Ovary (tissue), 3 donors: ENCODE measurements at regions not wholly inside any gene's neighbourhood (a gene's known extent, or its start where the extent isn't known, plus 50 kb on each side); places are given as distances from the start of the nearest gene placed in this dataset.

Experiments used
- EP300 ChIP-seq: sonication (generic); formaldehyde crosslinking; IDR thresholded peaks from one replicate; pipeline ENCODE4 v1.6.1; 2017; ENCODE audit warnings: antibody characterized with exemption
- POLR2A ChIP-seq: fragments of 450-650 bp; IDR thresholded peaks from one replicate; pipeline ENCODE4 v1.6.1; 2017; ENCODE audit warnings: antibody characterized with exemption, mild to moderate bottlenecking, moderate library complexity
- TF ChIP-seq, protein P1 (sequence below), 3 donors: fragments of 450-650 bp in 2 of 3; fragments of 200-600 bp in 1 of 3; IDR thresholded peaks; one replicate each; pipeline versions ENCODE4 v1.5.1 to v1.8.0; 2016 to 2022; ENCODE audit warnings: antibody characterized with exemption in 3 of 3, mild to moderate bottlenecking in 1 of 3
- donor health status: DM: no; HTN: no; CAD: no.

DNA sequence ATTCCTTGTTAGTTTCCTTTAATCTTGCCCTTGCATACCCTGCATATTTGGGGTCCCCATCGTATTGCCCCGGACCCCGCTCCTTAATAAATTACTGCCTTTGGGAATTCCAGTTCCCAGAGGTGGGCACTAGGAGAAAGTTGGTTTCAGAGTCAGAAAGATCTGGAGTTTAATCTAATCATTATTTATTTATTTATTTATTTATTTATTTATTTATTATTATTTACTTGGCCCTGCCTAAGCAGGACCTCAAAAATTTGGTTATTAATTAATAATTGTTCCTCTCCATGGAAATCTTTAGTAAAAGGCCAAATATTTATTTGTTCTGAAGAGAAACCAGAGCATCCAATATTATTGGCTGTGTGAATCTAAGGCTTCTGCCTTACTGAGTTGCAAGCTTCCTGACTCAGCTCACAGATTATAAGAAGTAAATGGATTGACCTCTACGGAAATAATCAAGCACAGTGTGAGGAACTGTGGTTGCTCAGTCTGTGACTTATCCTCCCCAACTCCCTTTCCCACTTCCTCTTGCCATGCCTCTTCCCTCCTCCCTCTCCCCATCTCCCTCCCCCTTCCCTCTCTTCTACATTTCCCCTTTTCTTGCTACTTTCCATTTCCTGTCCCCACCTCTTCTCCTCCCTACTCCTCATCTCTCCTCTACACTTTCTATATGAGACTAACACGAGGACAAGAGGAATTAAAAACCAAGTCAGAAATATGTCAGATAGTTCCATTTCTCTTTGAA is 61.5 kb upstream of the AP1S2 start:
- TF ChIP-seq, protein P1, sequence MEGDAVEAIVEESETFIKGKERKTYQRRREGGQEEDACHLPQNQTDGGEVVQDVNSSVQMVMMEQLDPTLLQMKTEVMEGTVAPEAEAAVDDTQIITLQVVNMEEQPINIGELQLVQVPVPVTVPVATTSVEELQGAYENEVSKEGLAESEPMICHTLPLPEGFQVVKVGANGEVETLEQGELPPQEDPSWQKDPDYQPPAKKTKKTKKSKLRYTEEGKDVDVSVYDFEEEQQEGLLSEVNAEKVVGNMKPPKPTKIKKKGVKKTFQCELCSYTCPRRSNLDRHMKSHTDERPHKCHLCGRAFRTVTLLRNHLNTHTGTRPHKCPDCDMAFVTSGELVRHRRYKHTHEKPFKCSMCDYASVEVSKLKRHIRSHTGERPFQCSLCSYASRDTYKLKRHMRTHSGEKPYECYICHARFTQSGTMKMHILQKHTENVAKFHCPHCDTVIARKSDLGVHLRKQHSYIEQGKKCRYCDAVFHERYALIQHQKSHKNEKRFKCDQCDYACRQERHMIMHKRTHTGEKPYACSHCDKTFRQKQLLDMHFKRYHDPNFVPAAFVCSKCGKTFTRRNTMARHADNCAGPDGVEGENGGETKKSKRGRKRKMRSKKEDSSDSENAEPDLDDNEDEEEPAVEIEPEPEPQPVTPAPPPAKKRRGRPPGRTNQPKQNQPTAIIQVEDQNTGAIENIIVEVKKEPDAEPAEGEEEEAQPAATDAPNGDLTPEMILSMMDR (IDR thresholded peaks at IDR 0.05): no peak
- TF ChIP-seq POLR2A (no peak), EP300 (no peak)
